Fibroblast of lung (primary cell): ENCODE measurements at regions not wholly inside any gene's neighbourhood (a gene's known extent, or its start where the extent isn't known, plus 50 kb on each side); places are given as distances from the start of the nearest gene placed in this dataset.
"Not testable (repeated sequence)": the region's sequence is repeated elsewhere in the genome, so short reads cannot be mapped to it uniquely, and the experiment has no call there.

Experiments used
- CTCF ChIP-seq, 2 donors: IDR thresholded peaks in 1 of 2; conservative IDR thresholded peaks in 1 of 2; 1 replicate in 1 of 2; 2 replicates in 1 of 2; pipeline ENCODE4 v1.5.1; 2011 to 2012; ENCODE audit warnings: low read length in 2 of 2, control low read depth in 1 of 2, inconsistent platforms in 1 of 2, low read depth in 1 of 2, mild to moderate bottlenecking in 1 of 2
- EZH2 ChIP-seq: IDR thresholded peaks from 2 replicates; pipeline ENCODE4 v1.5.1; 2012; ENCODE audit warnings: low read length, control low read depth, mild to moderate bottlenecking; ENCODE audit errors: missing control alignments

GRCh38 chr15:92800416-92801055 is 99.6 kb upstream of the CHD2 start:
- not testable (repeated sequence) for TF ChIP-seq EZH2; CTCF (conservative IDR thresholded peaks at IDR 0.05 in 1 of 2, IDR thresholded peaks at IDR 0.05 in 1 of 2; ENCODE audit: low read depth in 1 of 2, low read length in 2 of 2)
